NCI-H345 (cell line): ENCODE measurements at regions not wholly inside any gene's neighbourhood (a gene's known extent, or its start where the extent isn't known, plus 50 kb on each side); places are given as distances from the start of the nearest gene placed in this dataset.

Experiments
- DNase-seq: peaks from one replicate; lab custom pipeline; 2025; lab: John Stamatoyannopoulos, UW

DNA sequence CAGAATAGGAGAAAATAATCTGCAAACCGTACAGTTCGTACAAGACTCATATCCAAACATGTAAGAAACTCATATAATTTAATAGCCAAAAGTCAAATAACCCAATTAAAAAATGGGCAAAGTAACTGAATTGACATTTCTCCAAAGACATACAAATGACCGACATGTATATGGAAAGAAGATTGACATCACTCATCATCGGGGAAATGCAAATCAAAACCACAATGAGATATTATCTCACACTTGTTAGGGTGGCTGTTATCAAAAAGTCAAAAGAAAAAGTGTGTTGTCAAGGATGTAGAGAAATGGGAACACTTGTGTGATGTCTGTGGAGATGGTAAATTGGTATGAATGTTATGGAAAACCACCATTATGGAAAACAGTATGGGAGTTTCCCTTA lies 70.5 kb upstream of the STXBP5 start:
- DNase-seq, result no peak

GRCh38 chr6:147135211-147135681 lies 69.0 kb upstream of the STXBP5 start:
- DNase-seq, result no peak

DNA sequence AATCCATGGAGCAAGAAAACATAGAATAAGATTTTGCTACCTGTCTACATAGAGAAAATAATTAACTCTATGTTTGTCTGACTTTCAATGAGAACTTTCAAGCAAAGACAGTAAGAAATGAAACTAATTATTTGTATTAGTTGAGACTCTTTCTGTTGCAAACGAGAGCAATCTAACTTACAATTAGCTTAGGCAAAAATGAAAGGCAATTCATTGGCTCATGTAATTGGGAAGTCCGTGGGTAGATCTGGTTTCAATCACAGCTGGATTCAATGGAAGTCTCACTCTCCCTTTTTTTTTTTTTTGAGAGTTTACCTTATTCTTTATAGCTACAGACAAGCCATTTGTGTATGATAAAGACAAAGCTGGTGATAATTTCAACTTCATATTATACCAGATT lies 68.2 kb upstream of the STXBP5 start:
- no peak for DNase-seq

GRCh38 chr6:147137986-147138385 lies 66.2 kb upstream of the STXBP5 start:
- no peak for DNase-seq

DNA sequence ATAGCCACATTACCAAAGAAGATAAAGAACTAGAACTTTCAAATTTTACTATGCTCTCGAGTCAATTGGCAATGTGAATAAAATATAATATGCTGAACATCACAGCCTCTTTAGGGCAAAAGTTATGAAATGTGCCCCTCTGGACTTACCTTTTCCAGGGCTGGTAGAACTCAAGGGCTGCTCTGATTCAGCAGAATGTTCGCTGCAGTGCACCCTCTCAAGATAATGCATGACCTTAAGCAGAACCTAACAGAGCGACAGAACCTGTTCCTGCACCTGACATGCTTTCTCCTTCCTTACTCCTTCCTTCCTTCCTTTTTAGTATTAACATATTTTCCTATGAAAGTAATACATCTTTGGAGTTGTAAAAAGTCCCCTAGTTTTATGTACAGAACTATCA lies 65.4 kb upstream of the STXBP5 start:
- DNase-seq, result no peak

GRCh38 chr6:147141711-147142308 lies 62.4 kb upstream of the STXBP5 start:
- DNase-seq, result peak; percentile 5

- no peak for DNase-seq
Observed at GRCh38 chr6:147142684-147143245, 61.5 kb upstream of the STXBP5 start.

DNA sequence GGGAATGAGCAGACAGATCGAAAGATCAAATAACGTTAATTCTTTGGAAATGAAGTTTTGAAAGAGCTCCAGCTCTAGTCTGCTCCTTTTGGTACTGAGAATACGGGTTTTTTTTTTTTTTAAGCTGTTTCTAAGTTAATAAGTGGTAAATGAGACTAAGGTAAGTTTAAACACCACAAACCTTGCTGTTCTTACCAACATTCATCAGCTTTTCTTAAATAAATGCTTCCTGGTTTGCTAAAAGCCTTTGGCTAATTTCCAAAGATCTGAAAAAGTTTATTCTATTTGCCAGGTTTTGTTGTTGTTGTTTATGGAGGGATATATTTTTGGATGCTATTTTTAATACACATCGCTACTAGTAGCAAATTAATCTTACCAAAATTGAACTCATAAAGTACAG lies 55.1 kb upstream of the STXBP5 start:
- no peak for DNase-seq

DNA sequence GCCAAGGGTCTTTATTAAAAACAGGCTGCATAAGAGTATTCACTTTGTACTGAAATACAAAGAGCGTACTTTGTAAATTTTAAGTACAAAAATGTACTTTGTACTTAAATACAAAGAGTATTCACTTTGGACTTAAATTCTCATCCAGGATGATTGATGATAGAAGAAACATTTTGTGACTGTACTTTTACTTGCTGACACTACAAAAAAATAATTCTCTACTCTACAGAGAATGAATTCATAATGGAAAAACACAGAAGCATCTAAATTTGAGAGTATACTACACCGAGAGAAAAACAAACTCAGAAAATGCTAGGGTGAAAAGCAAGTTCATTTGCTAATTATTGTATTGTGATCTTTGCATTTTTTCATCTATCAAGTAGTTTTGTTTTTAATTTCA lies 54.4 kb upstream of the STXBP5 start:
- no peak for DNase-seq

DNA sequence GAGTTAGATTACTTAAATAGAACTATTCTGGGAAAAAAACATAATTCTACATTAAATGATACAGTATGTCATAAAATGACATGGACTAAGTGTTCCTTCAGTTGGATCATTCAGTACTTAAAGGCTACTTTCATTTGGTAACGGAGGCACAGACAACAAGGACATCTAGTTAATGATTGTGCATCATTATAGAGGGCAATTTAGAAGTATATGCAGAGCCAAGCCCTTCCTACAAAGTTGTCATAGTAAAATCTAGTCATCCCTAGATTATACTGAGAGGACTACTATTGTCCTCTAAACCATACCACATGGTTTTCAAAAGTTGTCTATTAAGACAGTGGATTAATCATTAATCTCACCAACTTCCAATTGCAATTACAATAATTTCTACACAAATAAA lies 53.9 kb upstream of the STXBP5 start:
- no peak for DNase-seq
